ENCODE measurements at regions not wholly inside any gene's neighbourhood (a gene's known extent, or its start where the extent isn't known, plus 50 kb on each side); places are given as distances from the start of the nearest gene placed in this dataset.
"Not testable (repeated sequence)": the region's sequence is repeated elsewhere in the genome, so short reads cannot be mapped to it uniquely, and the experiment has no call there.

DNA sequence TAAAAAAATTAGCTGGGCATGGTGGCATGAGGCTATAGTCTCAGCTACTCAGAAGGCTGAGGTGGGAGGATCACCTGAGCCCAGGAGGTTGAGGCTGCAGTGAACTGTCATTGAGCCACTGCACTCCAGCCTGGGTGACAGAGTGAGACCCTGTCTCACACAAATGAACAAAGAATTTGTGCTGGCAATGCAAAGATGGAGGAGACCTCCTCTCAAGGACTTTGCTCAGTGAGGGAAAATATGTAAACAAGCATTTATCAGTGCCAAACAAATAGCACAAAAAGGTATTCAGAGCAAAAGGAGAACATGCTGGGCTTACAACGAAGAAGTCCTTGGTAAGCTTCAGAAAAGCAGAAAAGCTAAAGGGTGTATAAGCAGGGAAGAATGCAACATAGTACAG, 113.1 kb upstream of the UMPS start:
- no peak for DNase-seq

DNA sequence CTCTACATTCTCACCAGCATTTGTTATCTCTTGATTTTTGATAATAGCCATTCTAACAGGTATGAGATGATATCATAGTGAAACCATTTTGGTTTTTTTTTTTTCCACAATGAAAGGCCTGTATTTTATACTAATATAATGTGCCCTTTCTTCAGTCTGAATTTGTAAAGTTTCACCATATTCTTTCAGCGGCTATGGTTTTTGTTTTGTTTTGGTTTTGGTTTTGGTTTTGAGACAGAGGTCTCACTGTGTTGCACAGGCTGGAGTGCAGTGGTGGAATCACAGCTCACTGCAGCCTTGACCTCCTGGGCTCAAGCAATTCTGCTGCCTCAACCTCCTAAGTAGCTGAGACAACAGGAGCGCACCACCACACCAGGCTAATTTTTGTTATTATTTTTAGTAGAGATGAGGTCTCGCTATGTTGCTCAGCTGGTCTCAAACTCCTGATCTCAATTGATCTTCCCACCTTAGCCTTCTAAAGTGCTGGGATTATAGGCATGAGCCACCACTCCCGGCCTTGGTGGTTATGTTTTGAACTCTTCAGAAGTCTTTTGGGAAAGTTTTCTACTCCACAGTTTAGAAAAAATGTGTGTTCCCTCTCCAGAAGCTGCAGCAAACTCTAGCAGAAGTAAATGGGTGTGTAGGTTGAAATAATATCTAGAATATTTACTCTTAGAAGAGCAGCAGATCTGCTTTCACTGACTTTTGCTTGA, 110.2 kb upstream of the UMPS start:
- DNase-seq = no peak

- no peak for DNase-seq
Observed at GRCh38 chr3:124620600-124621063, 109.6 kb upstream of the UMPS start.

GRCh38 chr3:124621498-124621897, 108.8 kb upstream of the UMPS start:
- no peak for DNase-seq

- no peak for DNase-seq
Observed at GRCh38 chr3:124625074-124625473, 105.2 kb upstream of the UMPS start.

DNA sequence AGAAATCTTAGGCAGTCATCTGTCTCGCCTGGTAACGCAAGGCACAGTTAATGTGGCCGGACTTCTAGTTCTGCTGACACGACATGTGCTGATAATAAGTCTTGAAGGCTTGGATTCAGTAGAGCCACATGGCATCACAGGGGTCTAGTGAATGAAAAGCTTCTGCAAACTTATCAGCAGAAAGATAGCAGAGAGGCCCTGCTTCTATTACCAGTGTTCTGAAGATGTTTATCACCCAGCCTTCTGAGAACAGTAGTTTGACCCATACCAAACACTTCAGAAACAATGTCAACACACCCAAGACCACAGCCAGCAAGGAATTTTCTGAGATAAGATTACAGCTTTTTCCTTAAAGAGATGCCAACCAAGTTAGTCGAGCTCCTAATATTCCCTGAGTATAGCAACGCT, 102.7 kb upstream of the UMPS start:
- DNase-seq = no peak

DNA sequence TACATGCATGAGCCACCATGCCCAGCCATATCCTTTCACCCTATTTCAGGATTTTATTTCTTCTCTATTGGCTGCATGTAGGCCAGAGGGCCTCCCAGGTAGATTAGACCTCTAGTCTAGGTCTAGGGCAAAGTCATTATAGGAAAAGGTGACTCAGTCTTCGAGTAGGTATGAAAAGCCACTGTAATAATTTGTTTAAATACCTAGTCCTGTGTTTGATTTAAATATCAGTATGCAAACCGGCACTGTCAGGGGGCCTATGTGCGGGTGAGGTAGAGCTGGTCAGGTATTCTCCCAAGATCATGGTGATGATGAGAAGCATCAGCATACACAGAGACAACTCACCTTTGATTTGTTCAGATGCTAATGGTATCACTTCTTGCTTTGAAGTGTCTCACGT, 101.4 kb upstream of the UMPS start:
- no peak for DNase-seq

DNA sequence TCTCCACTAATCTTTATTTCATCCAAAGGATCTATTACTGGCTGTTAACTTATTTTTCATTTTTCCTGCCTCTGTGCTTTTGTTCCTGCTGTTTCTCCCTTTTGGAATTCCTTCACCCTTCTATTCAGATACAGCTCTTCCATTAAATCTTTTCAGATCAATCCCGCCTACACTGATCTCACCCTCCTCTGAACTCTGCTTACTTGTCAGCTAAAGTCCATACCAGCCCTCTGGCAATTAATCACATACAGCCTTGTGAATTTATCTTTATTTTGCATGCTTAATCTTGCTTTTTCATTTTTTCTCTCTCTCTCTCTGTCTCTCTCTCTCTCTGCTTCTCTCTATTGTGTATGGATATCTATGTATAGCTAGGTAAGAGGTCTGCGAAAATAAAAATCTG, 100.8 kb upstream of the UMPS start:
- DNase-seq = no peak

DNA sequence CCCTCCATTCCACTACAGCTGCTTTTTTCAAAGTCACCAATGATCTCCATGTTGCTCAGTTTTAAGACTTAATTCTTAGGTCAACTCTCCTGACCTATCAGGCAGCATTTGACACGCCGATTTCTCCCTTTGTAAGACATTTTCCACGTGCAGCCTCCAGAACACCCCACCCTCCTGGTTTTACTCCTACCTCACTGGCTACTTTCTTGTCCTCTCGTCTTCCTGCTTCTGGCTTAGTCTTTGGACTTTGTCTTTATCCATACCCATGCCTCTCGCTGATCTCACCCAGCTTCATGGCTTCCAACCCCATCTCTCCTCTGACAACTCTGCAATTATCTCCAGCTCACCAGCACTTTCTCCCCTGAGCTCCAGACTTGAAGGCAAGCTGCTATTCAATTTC, 99.3 kb upstream of the UMPS start:
- DNase-seq = no peak

GRCh38 chr3:124631727-124632126, 98.5 kb upstream of the UMPS start:
- no peak for DNase-seq

GRCh38 chr3:124632566-124633140, 97.6 kb upstream of the UMPS start:
- no peak for DNase-seq

GRCh38 chr3:124633524-124633923, 96.7 kb upstream of the UMPS start:
- DNase-seq = no peak

DNA sequence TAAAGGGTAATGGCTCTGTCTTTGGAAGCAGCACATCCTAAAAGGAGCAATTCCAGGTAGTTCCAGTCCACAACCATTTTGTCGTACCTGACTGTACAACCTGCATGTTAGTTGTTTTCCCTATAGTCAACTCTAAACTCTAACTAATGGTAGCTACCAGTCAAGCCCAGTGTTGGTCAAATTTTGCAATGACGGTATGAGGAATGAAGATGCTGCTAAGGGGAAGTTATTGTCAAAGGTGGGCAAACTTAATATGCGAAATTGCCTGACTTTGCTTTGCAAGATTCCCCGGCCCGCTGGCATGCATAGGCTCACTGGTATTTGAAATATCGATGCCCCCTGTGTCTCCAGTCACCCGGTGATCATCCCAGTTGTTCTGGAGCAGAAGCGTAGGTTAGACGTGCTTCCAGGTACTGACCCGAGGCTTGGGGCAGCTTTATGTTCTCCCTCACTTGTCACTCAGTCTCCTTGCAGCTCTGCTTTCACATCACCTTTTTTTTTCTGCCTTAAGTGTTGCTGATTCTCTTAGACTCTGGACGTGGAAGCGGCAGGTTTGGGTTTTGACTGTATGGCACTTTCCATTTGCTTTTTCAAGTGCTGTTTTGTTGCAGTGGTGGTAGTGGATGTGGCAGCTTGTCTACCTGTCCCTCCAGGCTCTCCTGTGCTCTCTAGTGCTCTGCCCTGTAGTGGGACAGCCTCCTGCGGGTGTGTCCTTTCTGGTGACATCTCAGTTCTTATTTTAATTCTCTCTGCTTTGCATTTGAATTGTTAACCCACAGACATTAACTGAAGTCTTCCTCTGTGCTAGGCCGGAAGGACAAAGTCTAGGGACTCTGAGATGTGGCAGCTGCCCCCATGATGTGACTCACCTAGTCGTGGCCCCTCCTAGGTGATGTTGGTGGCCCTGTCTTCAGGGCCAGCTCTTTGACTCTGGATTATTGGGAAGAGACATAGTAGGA, 95.8 kb upstream of the UMPS start:
- no peak for DNase-seq

DNA sequence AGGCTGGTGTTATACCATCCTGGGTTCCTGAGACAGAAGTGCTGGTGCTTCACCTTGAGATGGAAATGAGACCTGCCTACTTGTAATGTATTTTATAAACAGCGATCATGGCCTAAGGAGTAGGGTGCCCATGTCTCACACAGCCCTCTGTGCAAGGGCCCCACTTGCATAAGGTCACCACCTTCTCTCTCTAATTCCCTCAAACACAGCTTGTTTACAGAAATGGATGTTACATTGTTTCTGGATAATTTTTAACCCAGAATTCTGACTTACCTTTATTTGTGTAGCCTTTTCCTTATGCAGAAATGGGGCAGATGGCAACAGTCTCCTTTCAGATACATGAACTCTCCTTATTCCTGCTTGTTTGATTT, 95.1 kb upstream of the UMPS start:
- DNase-seq = no peak

GRCh38 chr3:124636101-124636862, 94.0 kb upstream of the UMPS start:
- no peak for DNase-seq

GRCh38 chr3:124636863-124637296, 93.4 kb upstream of the UMPS start:
- DNase-seq = no peak

GRCh38 chr3:124639406-124640237, 90.6 kb upstream of the UMPS start:
- DNase-seq = no peak

GRCh38 chr3:124640635-124641306, 89.5 kb upstream of the UMPS start:
- DNase-seq = no peak

GRCh38 chr3:124643453-124643852, 86.8 kb upstream of the UMPS start:
- no peak for DNase-seq

DNA sequence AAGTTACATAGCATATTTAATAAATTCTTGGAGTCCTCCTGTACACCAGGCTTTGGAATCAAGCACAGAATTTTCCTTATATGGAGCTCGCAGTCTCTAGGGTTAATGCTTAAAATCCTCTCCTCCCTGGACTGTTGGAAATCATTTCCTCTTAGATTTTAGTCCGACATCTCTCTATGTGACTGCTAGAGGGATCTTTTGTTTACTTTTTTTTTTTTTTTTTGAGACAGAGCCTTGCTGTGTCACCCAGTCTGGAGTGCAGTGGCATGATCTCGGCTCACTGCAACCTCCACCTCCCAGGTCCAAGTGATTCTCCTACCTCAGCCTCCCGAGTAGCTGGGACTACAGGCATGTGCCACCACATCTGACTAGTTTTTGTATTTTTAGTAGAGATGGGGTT, 84.1 kb upstream of the UMPS start:
- DNase-seq = not testable (repeated sequence)

GRCh38 chr3:124648551-124648950, 81.7 kb upstream of the UMPS start:
- DNase-seq = no peak

Data from NCI-H1105 (cell line).